ENCODE measurements at regions not wholly inside any gene's neighbourhood (a gene's known extent, or its start where the extent isn't known, plus 50 kb on each side); places are given as distances from the start of the nearest gene placed in this dataset.

DNA sequence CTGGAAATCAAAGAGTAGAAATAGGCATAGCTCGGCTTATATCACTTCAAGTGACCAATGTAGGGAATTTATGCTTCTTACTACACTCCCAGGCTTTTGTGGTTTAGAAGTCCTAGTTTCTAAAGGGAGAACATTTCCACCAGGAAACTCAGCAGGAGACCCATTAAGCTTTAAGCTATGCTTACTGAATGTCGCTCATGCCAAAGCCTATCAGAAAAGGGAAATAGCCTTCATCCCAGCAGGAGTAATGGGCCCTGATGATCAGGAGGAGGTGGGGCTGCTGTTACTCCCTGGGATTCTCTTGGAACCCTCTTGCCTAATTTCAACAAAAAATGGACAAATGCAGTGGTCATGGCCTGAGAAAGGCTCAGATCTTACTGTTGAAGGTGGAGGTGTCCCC is 54.5 kb upstream of the SEMA6A start:
- TF ChIP-seq, protein P1, sequence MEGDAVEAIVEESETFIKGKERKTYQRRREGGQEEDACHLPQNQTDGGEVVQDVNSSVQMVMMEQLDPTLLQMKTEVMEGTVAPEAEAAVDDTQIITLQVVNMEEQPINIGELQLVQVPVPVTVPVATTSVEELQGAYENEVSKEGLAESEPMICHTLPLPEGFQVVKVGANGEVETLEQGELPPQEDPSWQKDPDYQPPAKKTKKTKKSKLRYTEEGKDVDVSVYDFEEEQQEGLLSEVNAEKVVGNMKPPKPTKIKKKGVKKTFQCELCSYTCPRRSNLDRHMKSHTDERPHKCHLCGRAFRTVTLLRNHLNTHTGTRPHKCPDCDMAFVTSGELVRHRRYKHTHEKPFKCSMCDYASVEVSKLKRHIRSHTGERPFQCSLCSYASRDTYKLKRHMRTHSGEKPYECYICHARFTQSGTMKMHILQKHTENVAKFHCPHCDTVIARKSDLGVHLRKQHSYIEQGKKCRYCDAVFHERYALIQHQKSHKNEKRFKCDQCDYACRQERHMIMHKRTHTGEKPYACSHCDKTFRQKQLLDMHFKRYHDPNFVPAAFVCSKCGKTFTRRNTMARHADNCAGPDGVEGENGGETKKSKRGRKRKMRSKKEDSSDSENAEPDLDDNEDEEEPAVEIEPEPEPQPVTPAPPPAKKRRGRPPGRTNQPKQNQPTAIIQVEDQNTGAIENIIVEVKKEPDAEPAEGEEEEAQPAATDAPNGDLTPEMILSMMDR (conservative IDR thresholded peaks at IDR 0.05; ENCODE audit: low read length) = no peak
- TF ChIP-seq EZH2phosphoT487 (IDR thresholded peaks at IDR 0.05; ENCODE audit: borderline replicate concordance, low read depth, low read length) = no peak
